IMR-90 (cell line): ENCODE measurements at regions not wholly inside any gene's neighbourhood (a gene's known extent, or its start where the extent isn't known, plus 50 kb on each side); places are given as distances from the start of the nearest gene placed in this dataset.

Source experiments
- ATAC-seq: fragments of 200-7000 bp; cut with Tn5 transposase; 2 replicates; pipeline ENCODE4 v1.9.1; 2020; ENCODE audit warnings: low read depth, mild to moderate bottlenecking, moderate library complexity
- BruUV-seq: library from RNA; stranded (reverse); fragments of 400-500 nt; replicated peaks from 2 replicates; lab custom pipeline; 2021; lab: Mats Ljungman, UMichigan
- CTCF ChIA-PET: fragments of 300-600 bp; formaldehyde crosslinking; extraction: SDS; loops from one replicate; lab custom pipeline; 2021; ENCODE audit warnings: antibody characterized with exemption; lab: Yijun Ruan, JAX
- POLR2A ChIA-PET: fragments of 300-600 bp; sonication (Branson Sonifier 250); formaldehyde crosslinking; loops from one replicate; lab custom pipeline; 2022; ENCODE audit warnings: antibody characterized with exemption; ENCODE audit not compliant: unreplicated experiment; lab: Charles Lee
- DNase-seq: peaks from one replicate; pipeline ENCODE4 v3.0.0; 2013
- H2AFZ ChIP-seq: replicated peaks from 2 replicates; pipeline ENCODE3; 2013; ENCODE audit warnings: low read length, mild to moderate bottlenecking; ENCODE audit not compliant: poor library complexity
- H2AK5ac ChIP-seq: 2 replicates; pipeline ENCODE4 v1.6.1; 2013; ENCODE audit warnings: low read depth, low read length, inconsistent platforms
- H2AK9ac ChIP-seq: replicated peaks from 2 replicates; pipeline ENCODE3; 2013; ENCODE audit warnings: mild to moderate bottlenecking, low read depth, low read length, moderate library complexity; ENCODE audit not compliant: poor library complexity
- H2BK120ac ChIP-seq: 2 replicates; pipeline ENCODE4 v1.6.1; 2013; ENCODE audit warnings: low read depth, low read length, inconsistent platforms
- H2BK15ac ChIP-seq: 3 replicates; pipeline ENCODE4 v1.6.1; 2013; ENCODE audit warnings: low read depth, low read length, inconsistent platforms
- H2BK20ac ChIP-seq: 2 replicates; pipeline ENCODE4 v1.6.1; 2013; ENCODE audit warnings: low read depth, mild to moderate bottlenecking, inconsistent platforms, low read length, moderate library complexity
- H2BK5ac ChIP-seq: 2 replicates; pipeline ENCODE4 v1.6.1; 2013; ENCODE audit warnings: mild to moderate bottlenecking, low read depth, low read length, inconsistent platforms; ENCODE audit not compliant: poor library complexity, severe bottlenecking
- H3K14ac ChIP-seq: replicated peaks from 2 replicates; pipeline ENCODE4 v1.6.1; 2013; ENCODE audit warnings: low read depth, low read length, inconsistent platforms
- H3K18ac ChIP-seq: 2 replicates; pipeline ENCODE4 v1.6.1; 2013; ENCODE audit warnings: low read depth, low read length, control low read depth
- H3K23ac ChIP-seq: 2 replicates; pipeline ENCODE4 v1.6.1; 2013; ENCODE audit warnings: low read depth, low read length, inconsistent platforms
- H3K27ac ChIP-seq: 2 replicates; pipeline ENCODE4 v1.5.1; 2013; ENCODE audit warnings: mild to moderate bottlenecking, control low read depth, low read length; ENCODE audit not compliant: insufficient read depth
- H3K27me3 ChIP-seq: 2 replicates; pipeline ENCODE4 v1.6.1; 2013; ENCODE audit warnings: low read length; ENCODE audit not compliant: control insufficient read depth, insufficient read depth
- H3K36me3 ChIP-seq: 2 replicates; pipeline ENCODE4 v1.6.1; 2013; ENCODE audit warnings: low read length, mixed read lengths; ENCODE audit not compliant: control insufficient read depth, insufficient read depth
- H3K4ac ChIP-seq: 2 replicates; pipeline ENCODE4 v1.6.1; 2013; ENCODE audit warnings: low read depth, low read length, inconsistent platforms
- H3K4me1 ChIP-seq: 2 replicates; pipeline ENCODE4 v1.6.1; 2013; ENCODE audit warnings: low read length, mixed read lengths; ENCODE audit not compliant: control insufficient read depth, insufficient read depth
- H3K4me2 ChIP-seq: 2 replicates; pipeline ENCODE4 v1.6.1; 2013; ENCODE audit warnings: low read depth, mild to moderate bottlenecking, control low read depth, low read length, moderate library complexity
- H3K4me3 ChIP-seq: 2 replicates; pipeline ENCODE4 v1.5.1; 2013; ENCODE audit warnings: low read depth, mild to moderate bottlenecking, control low read depth, low read length, moderate library complexity; ENCODE audit not compliant: insufficient read depth
- H3K56ac ChIP-seq: 2 replicates; pipeline ENCODE4 v1.6.1; 2013; ENCODE audit warnings: low read length, inconsistent platforms; ENCODE audit not compliant: insufficient read depth; ENCODE audit errors: extremely low read depth
- H3K79me1 ChIP-seq, 2 experiments: 2 replicates each; pipeline ENCODE4 v1.6.1; 2013; ENCODE audit warnings: low read length in 2 of 2, inconsistent platforms in 1 of 2, low read depth in 1 of 2
- H3K9ac ChIP-seq: 2 replicates; pipeline ENCODE4 v1.6.1; 2013; ENCODE audit warnings: low read depth, low read length, control low read depth
- H3K9me1 ChIP-seq: 2 replicates; pipeline ENCODE4 v1.6.1; 2013; ENCODE audit warnings: low read length, inconsistent platforms; ENCODE audit not compliant: insufficient read depth
- H3K9me3 ChIP-seq: 2 replicates; pipeline ENCODE4 v1.6.1; 2013; ENCODE audit warnings: low read length; ENCODE audit not compliant: control insufficient read depth, insufficient read depth
- H4K20me1 ChIP-seq: 2 replicates; pipeline ENCODE4 v1.6.1; 2013; ENCODE audit warnings: low read length, inconsistent platforms; ENCODE audit not compliant: insufficient read depth
- H4K5ac ChIP-seq: 2 replicates; pipeline ENCODE4 v1.6.1; 2013; ENCODE audit warnings: mild to moderate bottlenecking, low read depth, low read length, control low read depth
- H4K8ac ChIP-seq, 2 experiments: 2 replicates each; pipeline ENCODE4 v1.6.1; 2013; ENCODE audit warnings: low read depth in 2 of 2, low read length in 2 of 2, control low read depth in 1 of 2, inconsistent platforms in 1 of 2
- H4K91ac ChIP-seq: 2 replicates; pipeline ENCODE4 v1.6.1; 2013; ENCODE audit warnings: low read depth, low read length, inconsistent platforms; ENCODE audit not compliant: insufficient read depth
- BHLHE40 ChIP-seq: fragments of 150-350 bp; IDR thresholded peaks from 2 replicates; pipeline ENCODE4 v1.6.1; 2016; ENCODE audit warnings: mild to moderate bottlenecking, low read depth, low read length
- CEBPB ChIP-seq: IDR thresholded peaks from 2 replicates; pipeline ENCODE4 v1.6.1; 2012; ENCODE audit warnings: low read depth, low read length, improper control_type of control experiment
- CHD1 ChIP-seq: IDR thresholded peaks from 2 replicates; pipeline ENCODE4 v1.6.1; 2012; ENCODE audit warnings: low read depth, low read length, improper control_type of control experiment
- FOS ChIP-seq: fragments of 150-350 bp; IDR thresholded peaks from 2 replicates; pipeline ENCODE4 v1.6.1; 2016; ENCODE audit warnings: low read depth, low read length
- MAFK ChIP-seq: IDR thresholded peaks from 2 replicates; pipeline ENCODE4 v1.6.1; 2012; ENCODE audit warnings: low read depth, low read length, improper control_type of control experiment
- MAZ ChIP-seq: IDR thresholded peaks from 2 replicates; pipeline ENCODE4 v1.6.1; 2012; ENCODE audit warnings: low read depth, mild to moderate bottlenecking, low read length, improper control_type of control experiment, moderate library complexity, borderline replicate concordance
- MXI1 ChIP-seq: IDR thresholded peaks from 2 replicates; pipeline ENCODE4 v1.6.1; 2012; ENCODE audit warnings: low read depth, mild to moderate bottlenecking, low read length, moderate library complexity, borderline replicate concordance
- NFE2L2 ChIP-seq: fragments of 150-350 bp; IDR thresholded peaks from 2 replicates; pipeline ENCODE4 v1.6.1; 2016; ENCODE audit warnings: low read depth, mild to moderate bottlenecking, low read length
- POLR2A ChIP-seq: IDR thresholded peaks from 2 replicates; pipeline ENCODE4 v1.6.1; 2012; ENCODE audit warnings: mild to moderate bottlenecking, low read depth, low read length
- RAD21 ChIP-seq: IDR thresholded peaks from 2 replicates; pipeline ENCODE4 v1.6.1; 2012; ENCODE audit warnings: low read length, improper control_type of control experiment
- RCOR1 ChIP-seq: IDR thresholded peaks from 2 replicates; pipeline ENCODE4 v1.6.1; 2012; ENCODE audit warnings: mild to moderate bottlenecking, low read length, improper control_type of control experiment; ENCODE audit not compliant: insufficient replicate concordance
- RFX5 ChIP-seq: IDR thresholded peaks from 2 replicates; pipeline ENCODE4 v1.8.0; 2012; ENCODE audit warnings: low read depth, mild to moderate bottlenecking, low read length, moderate library complexity
- SMC3 ChIP-seq: fragments of 150-350 bp; IDR thresholded peaks from 2 replicates; pipeline ENCODE4 v1.6.1; 2016; ENCODE audit warnings: low read depth, mild to moderate bottlenecking, antibody characterized with exemption, low read length, moderate library complexity
- WGBS, 2 experiments: methylation state at CpG; one replicate each; pipeline versions ENCODE4 v1.1.5 to v1.1.7; 2013; ENCODE audit warnings: missing lambda C conversion rate in 2 of 2; ENCODE audit not compliant: insufficient read length in 1 of 2; ENCODE audit errors: extremely low coverage in 2 of 2; 5-methylcytosine and 5-hydroxymethylcytosine counted together
- dilution Hi-C: fragments of 300-500 bp; cut with HindIII; formaldehyde crosslinking; loops from one replicate; pipeline ENCODE4 v1.14.3; 2018; ENCODE audit warnings: low sequenced_read_pairs; ENCODE audit not compliant: unreplicated experiment
- in situ Hi-C: fragments of 300-500 bp; cut with MboI; formaldehyde crosslinking; loops from 3 replicates; pipeline ENCODE4 v1.14.3; 2019; ENCODE audit warnings: low sequenced_read_pairs, inconsistent platforms, mixed read lengths
- intact Hi-C: fragments of 100-400 bp; cut with micrococcal nuclease; formaldehyde crosslinking; loops from 2 replicates; pipeline ENCODE4 v1.10.0; 2022
- TF ChIP-seq, protein P1 (sequence below): conservative IDR thresholded peaks from 2 replicates; pipeline ENCODE4 v1.5.1; 2012; ENCODE audit warnings: mild to moderate bottlenecking, low read depth, low read length, improper control_type of control experiment
- TF ChIP-seq, protein P2 (sequence below): fragments of 150-350 bp; IDR thresholded peaks from 2 replicates; pipeline ENCODE4 v1.6.1; 2016; ENCODE audit warnings: low read depth, mild to moderate bottlenecking, low read length, moderate library complexity, borderline replicate concordance
- TF ChIP-seq, protein P3 (sequence below): fragments of 150-350 bp; IDR thresholded peaks from 2 replicates; pipeline ENCODE4 v1.6.1; 2017; ENCODE audit warnings: mild to moderate bottlenecking, antibody characterized with exemption, low read length, low read depth

DNA sequence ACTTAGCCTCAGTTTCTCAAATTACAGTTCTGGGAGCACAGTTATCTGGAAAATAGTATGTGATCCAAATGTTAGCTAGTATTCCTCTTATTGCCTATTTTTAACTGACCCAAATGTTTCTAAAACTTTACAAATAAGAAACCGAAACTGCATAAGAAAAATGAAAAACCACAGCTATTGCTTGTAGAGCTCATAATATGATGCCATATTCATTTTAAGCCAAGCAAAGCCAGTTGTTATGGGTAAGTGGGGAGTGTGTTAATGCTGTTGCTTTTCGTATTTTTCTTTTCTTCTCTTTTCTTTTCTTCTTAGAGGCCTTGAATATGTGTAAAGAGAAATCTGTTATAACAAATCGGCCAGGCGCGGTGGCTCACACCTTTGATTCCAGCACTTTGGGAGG lies 447.4 kb upstream of the TUSC1 start:
- no peak overlapping the region for H3K4me2 ChIP-seq
- no peak overlapping the region for H3K18ac ChIP-seq
- no peak overlapping the region for H2BK15ac ChIP-seq
- no peak overlapping the region for H2BK120ac ChIP-seq
- H2BK5ac ChIP-seq: no peak overlapping the region
- H2BK20ac ChIP-seq: no peak overlapping the region
- H3K27me3 ChIP-seq: no peaks in the 10 kb centered on the region
- H3K9ac ChIP-seq: no peak overlapping the region
- no peak overlapping the region for H4K5ac ChIP-seq
- DNase-seq (no peak), ATAC-seq (no peak)
- no TSS peak for BruUV-seq
- H3K4ac ChIP-seq: no peak overlapping the region
- H3K79me1 ChIP-seq: no peaks in the 10 kb centered on the region
- CTCF ChIA-PET: interaction anchor here (1.0 kb wide), 1 partner anchor 60 kb away, joined by 3 read pairs; no protein-coding TSS in a partner anchor
- H2AK9ac ChIP-seq: no peak overlapping the region
- no peak overlapping the region for H2AK5ac ChIP-seq
- H4K91ac ChIP-seq: no peak overlapping the region
- in situ Hi-C loops: no loop called here
- POLR2A ChIA-PET: no interaction called here
- H3K9me1 ChIP-seq: no peaks in the 10 kb centered on the region
- no peak overlapping the region for H4K8ac ChIP-seq
- no CpG with 5 or more reads among the region's 5 CpGs for WGBS, 2 experiments
- H3K36me3 ChIP-seq: no peaks in the 10 kb centered on the region
- no peak overlapping the region for H3K27ac ChIP-seq
- dilution Hi-C loops: no loop called here
- H3K14ac ChIP-seq: no peak overlapping the region
- no peaks in the 10 kb centered on the region for H4K20me1 ChIP-seq
- intact Hi-C loops: no loop called here
- H3K9me3 ChIP-seq: no peaks in the 10 kb centered on the region
- H2AFZ ChIP-seq: no peak overlapping the region
- no peaks in the 10 kb centered on the region for H3K4me1 ChIP-seq
- H3K4me3 ChIP-seq: no peak overlapping the region
- TF ChIP-seq SMC3 (no peak), POLR2A (no peak), RFX5 (no peak), FOS (no peak), CHD1 (no peak), NFE2L2 (no peak), MXI1 (no peak), MAFK (no peak), RAD21 (no peak), BHLHE40 (no peak), RCOR1 (no peak), MAZ (no peak), CEBPB (no peak)
- TF ChIP-seq, protein P1, sequence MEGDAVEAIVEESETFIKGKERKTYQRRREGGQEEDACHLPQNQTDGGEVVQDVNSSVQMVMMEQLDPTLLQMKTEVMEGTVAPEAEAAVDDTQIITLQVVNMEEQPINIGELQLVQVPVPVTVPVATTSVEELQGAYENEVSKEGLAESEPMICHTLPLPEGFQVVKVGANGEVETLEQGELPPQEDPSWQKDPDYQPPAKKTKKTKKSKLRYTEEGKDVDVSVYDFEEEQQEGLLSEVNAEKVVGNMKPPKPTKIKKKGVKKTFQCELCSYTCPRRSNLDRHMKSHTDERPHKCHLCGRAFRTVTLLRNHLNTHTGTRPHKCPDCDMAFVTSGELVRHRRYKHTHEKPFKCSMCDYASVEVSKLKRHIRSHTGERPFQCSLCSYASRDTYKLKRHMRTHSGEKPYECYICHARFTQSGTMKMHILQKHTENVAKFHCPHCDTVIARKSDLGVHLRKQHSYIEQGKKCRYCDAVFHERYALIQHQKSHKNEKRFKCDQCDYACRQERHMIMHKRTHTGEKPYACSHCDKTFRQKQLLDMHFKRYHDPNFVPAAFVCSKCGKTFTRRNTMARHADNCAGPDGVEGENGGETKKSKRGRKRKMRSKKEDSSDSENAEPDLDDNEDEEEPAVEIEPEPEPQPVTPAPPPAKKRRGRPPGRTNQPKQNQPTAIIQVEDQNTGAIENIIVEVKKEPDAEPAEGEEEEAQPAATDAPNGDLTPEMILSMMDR: no peak
- TF ChIP-seq, protein P2, sequence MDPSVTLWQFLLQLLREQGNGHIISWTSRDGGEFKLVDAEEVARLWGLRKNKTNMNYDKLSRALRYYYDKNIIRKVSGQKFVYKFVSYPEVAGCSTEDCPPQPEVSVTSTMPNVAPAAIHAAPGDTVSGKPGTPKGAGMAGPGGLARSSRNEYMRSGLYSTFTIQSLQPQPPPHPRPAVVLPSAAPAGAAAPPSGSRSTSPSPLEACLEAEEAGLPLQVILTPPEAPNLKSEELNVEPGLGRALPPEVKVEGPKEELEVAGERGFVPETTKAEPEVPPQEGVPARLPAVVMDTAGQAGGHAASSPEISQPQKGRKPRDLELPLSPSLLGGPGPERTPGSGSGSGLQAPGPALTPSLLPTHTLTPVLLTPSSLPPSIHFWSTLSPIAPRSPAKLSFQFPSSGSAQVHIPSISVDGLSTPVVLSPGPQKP: no peak
- TF ChIP-seq, protein P3, sequence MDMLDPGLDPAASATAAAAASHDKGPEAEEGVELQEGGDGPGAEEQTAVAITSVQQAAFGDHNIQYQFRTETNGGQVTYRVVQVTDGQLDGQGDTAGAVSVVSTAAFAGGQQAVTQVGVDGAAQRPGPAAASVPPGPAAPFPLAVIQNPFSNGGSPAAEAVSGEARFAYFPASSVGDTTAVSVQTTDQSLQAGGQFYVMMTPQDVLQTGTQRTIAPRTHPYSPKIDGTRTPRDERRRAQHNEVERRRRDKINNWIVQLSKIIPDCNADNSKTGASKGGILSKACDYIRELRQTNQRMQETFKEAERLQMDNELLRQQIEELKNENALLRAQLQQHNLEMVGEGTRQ: no peak
- H3K56ac ChIP-seq: no peak overlapping the region
- no peak overlapping the region for H3K23ac ChIP-seq
